ENCODE measurements at regions not wholly inside any gene's neighbourhood (a gene's known extent, or its start where the extent isn't known, plus 50 kb on each side); places are given as distances from the start of the nearest gene placed in this dataset.

- CTCF ChIA-PET: interaction anchor here (0.9 to 2.1 kb wide), 6 partner anchors 9 to 283 kb away, joined by 3 to 9 read pairs (median 4); no protein-coding TSS in a partner anchor
Measured at GRCh38 chr10:80946073-80946472, 408.4 kb downstream of the SH2D4B start.

GRCh38 chr10:80946957-80947726, 409.4 kb downstream of the SH2D4B start:
- ChIA-PET POLR2A (no interaction called here), CTCF (interaction anchor here (2.1 kb wide), 1 partner anchor 23 kb away, joined by 9 read pairs; no protein-coding TSS in a partner anchor)
- Histone ChIP-seq H4K20me1 (ENCODE audit: insufficient read depth) (no peaks in the 10 kb centered on the region), H3K79me2 (ENCODE audit: insufficient read depth) (no peaks in the 10 kb centered on the region), H3K4me3 (ENCODE audit: low read depth in 2 of 2, low read length in 1 of 2) (no peak overlapping the region), H3K27me3 (ENCODE audit: insufficient read depth) (no peaks in the 10 kb centered on the region), H3K36me3 (replicated peaks in 1 of 2; ENCODE audit: control insufficient read depth in 1 of 2, insufficient read depth in 2 of 2, low read length in 1 of 2) (no peaks in the 10 kb centered on the region), H2AFZ (ENCODE audit: low read depth) (no peak overlapping the region), H3K4me2 (no peak overlapping the region), H3F3A (replicated peaks; ENCODE audit: insufficient read depth) (no peaks in the 10 kb centered on the region), H3K4me1 (ENCODE audit: control insufficient read depth in 1 of 2, insufficient read depth in 2 of 2, low read depth in 1 of 2, low read length in 1 of 2) (no peaks in the 10 kb centered on the region), H3K27ac (ENCODE audit: low read depth in 2 of 2, low read length in 1 of 2) (no peak overlapping the region), H3K9me2 (no peaks in the 10 kb centered on the region), H3K9ac (no peak overlapping the region), H3K9me3 (no peaks in the 10 kb centered on the region)
- DNase-seq: no peak
- TF ChIP-seq REST (IDR thresholded peaks at IDR 0.05; ENCODE audit: low read depth, low read length) (no peak), FOSL2 (IDR thresholded peaks at IDR 0.05; ENCODE audit: borderline replicate concordance, low read depth) (no peak), MXI1 (IDR thresholded peaks at IDR 0.05; ENCODE audit: low read depth, low read length) (no peak), RAD21 (IDR thresholded peaks at IDR 0.05; ENCODE audit: low read length) (no peak), FOXM1 (IDR thresholded peaks at IDR 0.05; ENCODE audit: low read depth) (no peak)
- WGBS (ENCODE audit: low lambda C conversion rate): 18% methylated on average over 5 of the region's 5 CpGs

More at GRCh38 chr10:80946073-80946472, 408.4 kb downstream of the SH2D4B start:
- DNase-seq: no peak
- no peak for TF ChIP-seq SIN3A (IDR thresholded peaks at IDR 0.05; ENCODE audit: borderline replicate concordance, low read depth, low read length)
- TF ChIP-seq RXRA (IDR thresholded peaks at IDR 0.05; ENCODE audit: borderline replicate concordance, low read depth): no peak
- Histone ChIP-seq H3K27me3 (ENCODE audit: insufficient read depth) (no peaks in the 10 kb centered on the region), H3K27ac (ENCODE audit: low read depth in 2 of 2, low read length in 1 of 2) (no peak overlapping the region), H3F3A (replicated peaks; ENCODE audit: insufficient read depth) (no peaks in the 10 kb centered on the region), H3K9me2 (no peaks in the 10 kb centered on the region), H2AFZ (ENCODE audit: low read depth) (no peak overlapping the region), H3K4me3 (ENCODE audit: low read depth in 2 of 2, low read length in 1 of 2) (no peak overlapping the region), H3K9me3 (no peaks in the 10 kb centered on the region), H4K20me1 (ENCODE audit: insufficient read depth) (no peaks in the 10 kb centered on the region), H3K4me1 (ENCODE audit: control insufficient read depth in 1 of 2, insufficient read depth in 2 of 2, low read depth in 1 of 2, low read length in 1 of 2) (no peaks in the 10 kb centered on the region), H3K9ac (no peak overlapping the region), H3K36me3 (replicated peaks in 1 of 2; ENCODE audit: control insufficient read depth in 1 of 2, insufficient read depth in 2 of 2, low read length in 1 of 2) (no peaks in the 10 kb centered on the region), H3K79me2 (ENCODE audit: insufficient read depth) (no peaks in the 10 kb centered on the region), H3K4me2 (no peak overlapping the region)
- 0% methylated on average over 1 of the region's 1 CpG for WGBS (ENCODE audit: low lambda C conversion rate)
- POLR2A ChIA-PET: no interaction called here
